ENCODE measurements at regions not wholly inside any gene's neighbourhood (a gene's known extent, or its start where the extent isn't known, plus 50 kb on each side); places are given as distances from the start of the nearest gene placed in this dataset.

GRCh38 chr13:47503475-47503874, 497.6 kb downstream of the SUCLA2 start:
- Histone ChIP-seq H4K5ac (ENCODE audit: insufficient read length, low read depth, low read length) (no peak overlapping the region), H3T11ph (ENCODE audit: low read length) (no peak overlapping the region), H2BK20ac (ENCODE audit: low read depth, low read length, poor library complexity, severe bottlenecking) (no peak overlapping the region), H3K27me3 (ENCODE audit: insufficient read depth, low read length) (no peaks in the 10 kb centered on the region), H3K27ac (ENCODE audit: insufficient read length, low read depth, low read length) (no peak overlapping the region), H2BK120ac (ENCODE audit: low read depth, low read length, poor library complexity, severe bottlenecking) (no peak overlapping the region), H3K79me2 (ENCODE audit: insufficient read depth, low read length) (no peaks in the 10 kb centered on the region), H3K56ac (ENCODE audit: insufficient read length, low read depth, low read length) (no peak overlapping the region), H4K20me1 (ENCODE audit: control insufficient read depth, insufficient read depth, insufficient read length) (no peaks in the 10 kb centered on the region), H2BK15ac (ENCODE audit: low read depth, low read length) (no peak overlapping the region), H3K4ac (ENCODE audit: low read depth, low read length) (no peak overlapping the region), H4K8ac (replicated peaks; ENCODE audit: insufficient read length, low read depth, low read length) (no peak overlapping the region), H3K23me2 (ENCODE audit: insufficient read length, low read depth, low read length, poor library complexity, severe bottlenecking) (no peaks in the 10 kb centered on the region), H3K18ac (ENCODE audit: insufficient read length, low read depth, low read length) (no peak overlapping the region), H2AK5ac (ENCODE audit: insufficient read length, low read length) (no peak overlapping the region), H2BK12ac (ENCODE audit: insufficient read length, low read depth, low read length) (no peak overlapping the region), H3K4me1 (ENCODE audit: insufficient read depth, low read length) (no peaks in the 10 kb centered on the region), H3K4me2 (ENCODE audit: insufficient read depth, insufficient read length, low read length) (no peak overlapping the region), H3K9ac (ENCODE audit: extremely low read depth, insufficient read length, low read length) (no peak overlapping the region), H2BK5ac (ENCODE audit: insufficient read length, low read length) (no peak overlapping the region), H4K91ac (ENCODE audit: insufficient read length, low read depth, low read length) (no peak overlapping the region), H3K79me1 (ENCODE audit: insufficient read depth, low read depth, low read length, poor library complexity, severe bottlenecking) (no peaks in the 10 kb centered on the region), H3K23ac (ENCODE audit: insufficient read length, low read depth, low read length) (no peak overlapping the region), H3K14ac (ENCODE audit: insufficient read depth, low read length) (no peak overlapping the region), H3K9me3 (ENCODE audit: control insufficient read depth, low read depth, low read length) (no peaks in the 10 kb centered on the region), H2AFZ (ENCODE audit: low read length) (no peak overlapping the region)
- H3K9me3 Mint-ChIP-seq: no peaks in the 10 kb centered on the region
- H3K27ac Mint-ChIP-seq: no peak overlapping the region
- no peaks in the 10 kb centered on the region for H3K36me3 Mint-ChIP-seq (ENCODE audit: insufficient read depth in 1 of 3, low read depth in 3 of 3)
- peaks cover 0 to under 1% of the 10 kb centered on the region in 2 experiments; a peak in 2 of 4 replicates for H3K4me1 Mint-ChIP-seq
- DNase-seq: no peak
- no peaks in the 10 kb centered on the region for H3K27me3 Mint-ChIP-seq (ENCODE audit: low read depth)
- no peak overlapping the region for H3K4me3 Mint-ChIP-seq
- no CpG with 5 or more reads among the region's 2 CpGs for WGBS (ENCODE audit: extremely low coverage, insufficient read length, low lambda C conversion rate)
- no peak for TF ChIP-seq CTCF (conservative IDR thresholded peaks at IDR 0.05)

All from H9 (cell line).